ENCODE measurements at regions not wholly inside any gene's neighbourhood (a gene's known extent, or its start where the extent isn't known, plus 50 kb on each side); places are given as distances from the start of the nearest gene placed in this dataset.
A peak's percentile ranks its signal among the peaks of the same experiment; 100 is the strongest.

DNA sequence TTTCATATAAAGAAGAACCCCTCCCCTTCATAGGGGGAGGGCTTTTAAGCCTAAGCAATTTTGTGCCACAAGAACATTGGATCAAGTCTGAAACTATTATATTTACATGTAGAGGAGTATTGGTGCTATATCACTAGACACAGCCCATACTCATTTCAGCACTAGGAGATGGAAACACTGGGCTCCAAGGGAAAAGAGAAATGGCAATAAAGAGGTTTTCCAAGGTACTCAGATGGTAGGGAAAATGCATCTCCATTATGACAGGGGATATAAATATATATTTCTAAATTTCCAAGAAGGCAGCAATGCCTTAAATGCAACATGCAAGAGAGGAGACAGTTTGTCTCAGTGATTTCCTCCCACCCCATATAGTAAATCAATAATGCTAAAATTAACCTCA, 209.0 kb downstream of the RAB38 start:
- no peak overlapping the region for H3K4me3 ChIP-seq
- peaks cover 0 to 5% of the 10 kb centered on the region in 2 donors for H3K4me1 ChIP-seq (replicated peaks in 1 of 2)
- no peak for ATAC-seq (replicated peaks in 6 of 8)
- in situ Hi-C loops (cut with MboI; ENCODE audit: low pct_unique_long_range_greater_than_20kb in 2 of 9, low sequenced_read_pairs in 9 of 9, unreplicated experiment in 9 of 9) = no loop called here
- H3K27ac ChIP-seq = no peak overlapping the region

DNA sequence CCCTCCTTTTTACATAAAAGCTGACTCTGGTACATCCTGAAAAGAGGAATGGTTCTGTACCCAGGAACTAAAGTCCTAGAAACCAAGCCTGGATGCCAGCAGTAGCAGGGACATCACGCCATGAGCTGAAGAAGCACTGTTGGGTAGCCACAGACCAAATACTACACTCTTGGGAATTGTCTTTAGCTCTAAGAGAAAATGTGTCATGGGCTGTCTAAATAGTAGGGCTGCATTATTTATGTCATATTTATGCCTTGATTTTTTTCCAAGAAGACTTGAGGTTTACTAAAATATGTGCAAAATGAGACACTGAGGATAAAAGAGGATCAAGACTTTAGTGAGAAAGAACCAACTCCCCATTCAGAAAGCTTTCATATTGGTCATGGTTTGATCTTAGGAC, 213.6 kb downstream of the RAB38 start:
- Histone ChIP-seq H3K4me1 (replicated peaks in 1 of 2) (peaks cover 0 to 5% of the 10 kb centered on the region in 2 donors), H3K4me3 (no peak overlapping the region), H3K27ac (no peak overlapping the region)
- in situ Hi-C loops (cut with MboI; ENCODE audit: low pct_unique_long_range_greater_than_20kb in 2 of 9, low sequenced_read_pairs in 9 of 9, unreplicated experiment in 9 of 9) = no loop called here
- 0 to 100% (median 67%) methylated on average over 1 of the region's 1 CpG; no CpG with 5 or more reads in 5 of the 10 experiments for WGBS, 10 experiments
- ATAC-seq (replicated peaks in 6 of 8) = no peak

DNA sequence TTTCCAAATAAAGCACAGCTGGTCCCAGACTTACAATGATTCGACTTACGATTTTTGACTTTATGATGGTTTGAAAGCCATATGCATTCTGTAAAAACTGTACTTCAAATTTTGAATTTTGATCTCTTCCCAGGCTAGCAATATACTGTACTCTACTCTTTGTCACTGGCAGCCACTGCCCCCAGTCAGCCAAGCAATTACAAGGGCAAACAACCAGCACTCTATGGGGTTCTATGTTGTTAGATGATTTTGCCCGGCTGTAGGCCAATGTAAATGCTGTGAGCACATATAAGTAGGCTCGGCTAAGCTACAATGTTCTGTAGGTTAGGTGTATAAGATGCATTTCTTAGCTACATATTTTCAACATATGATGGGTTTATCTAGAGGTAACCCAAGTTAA, 217.3 kb downstream of the RAB38 start:
- H3K4me1 ChIP-seq (replicated peaks in 1 of 2) = no peaks in the 10 kb centered on the region
- 40 to 100% (median 86%) methylated on average over 1 to 4 of the region's 4 CpGs for WGBS, 10 experiments
- no peak for ATAC-seq (replicated peaks in 6 of 8)
- no peak overlapping the region for H3K4me3 ChIP-seq
- in situ Hi-C loops (cut with MboI; ENCODE audit: low pct_unique_long_range_greater_than_20kb in 2 of 9, low sequenced_read_pairs in 9 of 9, unreplicated experiment in 9 of 9) = no loop called here
- H3K27ac ChIP-seq = no peak overlapping the region

DNA sequence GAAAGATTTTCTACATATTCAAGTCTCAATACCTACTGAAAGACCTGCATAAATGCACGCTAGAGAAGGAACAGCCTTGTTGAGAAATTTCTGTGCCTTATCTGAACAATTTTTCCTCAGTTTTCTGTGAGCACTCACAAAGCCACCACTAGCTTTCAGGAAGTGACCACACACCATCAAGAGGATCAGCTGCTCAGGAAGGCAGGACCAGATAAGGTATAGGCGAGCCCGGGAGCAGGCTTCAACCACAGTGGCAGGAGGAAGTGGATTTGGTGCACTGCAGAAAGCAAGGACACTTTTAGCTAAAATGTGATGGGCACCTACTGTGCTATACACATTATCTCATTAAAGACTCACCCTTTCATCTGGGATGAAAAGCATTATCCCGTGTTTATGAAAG, 220.8 kb downstream of the RAB38 start:
- Histone ChIP-seq H3K4me3 (no peak overlapping the region), H3K27ac (no peak overlapping the region), H3K4me1 (replicated peaks in 1 of 2) (no peaks in the 10 kb centered on the region)
- ATAC-seq (replicated peaks in 6 of 8) = no peak
- in situ Hi-C loops (cut with MboI; ENCODE audit: low pct_unique_long_range_greater_than_20kb in 2 of 9, low sequenced_read_pairs in 9 of 9, unreplicated experiment in 9 of 9) = no loop called here
- 35 to 96% (median 93%) methylated on average over 3 to 4 of the region's 4 CpGs; no CpG with 5 or more reads in 4 of the 10 experiments for WGBS, 10 experiments

DNA sequence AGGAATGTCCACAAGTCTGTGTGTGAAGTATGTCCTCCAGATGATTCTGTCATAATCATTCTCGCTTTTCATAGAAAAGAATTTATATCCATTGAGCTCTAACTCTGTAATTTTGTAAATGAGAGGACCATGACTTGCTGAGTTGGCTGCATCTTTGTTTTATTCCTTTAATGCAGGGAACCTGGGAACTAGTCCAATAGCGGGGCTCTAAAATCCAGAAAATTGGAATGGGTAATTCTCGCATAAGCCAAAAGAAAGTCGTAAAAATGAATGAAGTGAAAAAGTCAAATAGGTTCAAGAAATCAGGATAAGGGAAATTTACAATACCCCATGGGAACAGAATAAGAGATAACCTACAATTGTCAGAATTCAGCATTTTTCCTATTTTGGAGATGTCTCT, 232.5 kb downstream of the RAB38 start:
- Histone ChIP-seq H3K4me1 (replicated peaks in 1 of 2) (no peaks in the 10 kb centered on the region), H3K4me3 (no peak overlapping the region), H3K27ac (no peak overlapping the region)
- no peak for ATAC-seq (replicated peaks in 6 of 8)
- in situ Hi-C loops (cut with MboI; ENCODE audit: low pct_unique_long_range_greater_than_20kb in 2 of 9, low sequenced_read_pairs in 9 of 9, unreplicated experiment in 9 of 9) = no loop called here
- 13 to 97% (median 71%) methylated on average over 3 to 4 of the region's 4 CpGs; no CpG with 5 or more reads in 2 of the 10 experiments for WGBS, 10 experiments

DNA sequence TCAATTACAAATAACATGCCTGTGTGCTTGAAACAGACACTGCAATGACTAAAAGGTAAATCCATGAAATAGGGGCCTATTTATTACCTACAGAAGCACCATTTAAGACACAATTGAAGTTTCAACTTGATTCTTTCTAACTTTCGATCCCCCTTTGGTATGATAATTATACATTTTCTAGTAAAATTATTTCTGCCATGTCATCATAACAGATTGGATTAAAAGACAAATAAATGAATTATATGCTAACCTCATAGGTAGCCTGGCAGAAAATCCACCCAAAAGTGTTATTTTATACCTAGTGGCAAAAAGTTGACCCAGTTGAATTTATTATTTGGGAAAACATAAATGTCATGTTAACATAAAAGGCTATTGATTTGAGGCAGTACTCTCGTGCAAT, 241.1 kb downstream of the RAB38 start:
- in situ Hi-C loops (cut with MboI; ENCODE audit: low pct_unique_long_range_greater_than_20kb in 2 of 9, low sequenced_read_pairs in 9 of 9, unreplicated experiment in 9 of 9) = no loop called here
- WGBS, 10 experiments = 12 to 100% (median 70%) methylated on average over 1 to 2 of the region's 2 CpGs
- ATAC-seq (replicated peaks in 6 of 8) = no peak
- no peak overlapping the region for H3K27ac ChIP-seq
- H3K4me3 ChIP-seq = no peak overlapping the region
- no peaks in the 10 kb centered on the region for H3K4me1 ChIP-seq (replicated peaks in 1 of 2)

DNA sequence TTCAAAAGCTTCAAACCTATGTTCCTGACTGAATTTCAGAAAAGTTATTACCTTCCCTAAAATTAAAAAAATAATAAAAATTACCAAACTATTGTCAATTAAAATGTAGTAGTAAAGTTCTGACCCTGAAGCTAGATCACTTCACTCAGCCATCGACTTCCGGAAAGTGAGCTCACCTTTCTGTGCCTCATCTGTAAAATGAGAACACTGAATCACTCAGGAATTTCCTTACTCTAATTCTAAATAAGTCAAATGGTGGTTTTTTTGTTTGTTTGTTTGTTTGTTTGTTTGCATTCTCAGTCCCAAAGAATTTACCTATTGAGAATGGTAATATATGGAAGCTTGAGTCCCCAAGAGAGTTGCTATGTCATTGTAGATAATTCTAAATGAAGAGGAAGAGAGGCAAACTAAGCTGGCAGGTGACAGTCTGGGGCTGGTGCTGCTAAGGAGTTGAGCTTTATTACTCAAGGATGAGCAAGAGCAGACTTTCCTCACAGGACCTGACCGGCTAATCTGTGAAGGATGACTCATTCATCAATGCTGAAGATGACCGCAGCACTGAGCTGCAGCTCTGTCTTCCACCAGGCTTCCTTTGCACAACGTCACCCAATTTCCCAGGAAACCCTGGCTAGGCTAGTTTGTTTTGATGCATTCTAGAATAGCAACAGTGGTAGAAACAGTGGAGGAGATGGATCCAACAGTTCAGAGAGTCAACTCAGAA, 248.8 kb downstream of the RAB38 start:
- Histone ChIP-seq H3K27ac (no peak overlapping the region), H3K4me1 (replicated peaks in 1 of 2) (peaks cover 0 to 5% of the 10 kb centered on the region in 2 donors), H3K4me3 (no peak overlapping the region)
- 22 to 94% (median 81%) methylated on average over 2 to 5 of the region's 5 CpGs; no CpG with 5 or more reads in 1 of the 10 experiments for WGBS, 10 experiments
- peak in 7 of 8 experiments; percentile 80 to 100 (median 95) for ATAC-seq (replicated peaks in 6 of 8)
- in situ Hi-C loops (cut with MboI; ENCODE audit: low pct_unique_long_range_greater_than_20kb in 2 of 9, low sequenced_read_pairs in 9 of 9, unreplicated experiment in 9 of 9) = no loop called here

DNA sequence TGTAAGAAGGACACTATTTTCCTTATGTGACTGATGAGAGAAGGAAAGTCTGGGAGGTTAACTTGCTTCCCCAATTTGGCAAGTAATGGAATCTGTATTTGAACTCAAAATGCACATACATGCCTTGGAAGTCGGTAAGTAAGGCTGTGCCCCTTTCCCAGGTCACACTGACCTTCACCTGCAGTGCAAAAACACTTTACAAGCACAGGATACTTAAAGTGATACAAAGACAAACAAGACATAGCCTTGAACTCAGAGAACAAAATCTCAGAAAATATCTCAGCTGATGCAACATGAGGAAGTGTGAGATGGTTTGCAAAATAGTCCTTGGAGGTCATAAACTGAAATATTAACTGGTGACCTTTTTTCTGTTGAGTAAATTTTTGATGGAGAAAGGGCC, 251.1 kb downstream of the RAB38 start:
- Histone ChIP-seq H3K4me1 (replicated peaks in 1 of 2) (peaks cover 0 to 5% of the 10 kb centered on the region in 2 donors), H3K27ac (no peak overlapping the region), H3K4me3 (no peak overlapping the region)
- ATAC-seq (replicated peaks in 6 of 8) = no peak
- in situ Hi-C loops (cut with MboI; ENCODE audit: low pct_unique_long_range_greater_than_20kb in 2 of 9, low sequenced_read_pairs in 9 of 9, unreplicated experiment in 9 of 9) = no loop called here
- 0 to 67% (median 34%) methylated on average over 1 of the region's 1 CpG; no CpG with 5 or more reads in 2 of the 10 experiments for WGBS, 10 experiments

DNA sequence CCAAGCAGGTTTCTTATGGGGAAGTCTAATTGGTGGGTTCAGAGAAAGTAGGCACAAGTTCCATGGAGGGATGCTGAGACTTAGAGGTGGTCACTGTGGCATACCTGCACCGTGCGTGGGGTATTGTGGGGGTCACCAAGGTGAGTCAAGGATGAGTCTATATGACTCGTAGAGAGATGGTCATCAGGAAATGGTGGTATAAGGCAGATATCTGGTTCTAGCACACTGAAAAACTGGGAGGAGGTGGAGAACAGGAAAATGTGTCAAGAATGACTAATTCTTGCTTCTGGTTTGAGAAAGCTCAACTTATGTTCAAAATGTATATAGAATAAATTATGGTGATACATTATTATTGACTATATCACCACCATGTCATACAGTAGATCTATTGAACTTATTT, 258.1 kb downstream of the RAB38 start:
- H3K4me1 ChIP-seq (replicated peaks in 1 of 2) = no peaks in the 10 kb centered on the region
- WGBS, 10 experiments = 0 to 100% (median 25%) methylated on average over 2 to 3 of the region's 3 CpGs; no CpG with 5 or more reads in 5 of the 10 experiments
- ATAC-seq (replicated peaks in 6 of 8) = no peak
- H3K4me3 ChIP-seq = no peak overlapping the region
- H3K27ac ChIP-seq = no peak overlapping the region
- in situ Hi-C loops (cut with MboI; ENCODE audit: low pct_unique_long_range_greater_than_20kb in 2 of 9, low sequenced_read_pairs in 9 of 9, unreplicated experiment in 9 of 9) = no loop called here

DNA sequence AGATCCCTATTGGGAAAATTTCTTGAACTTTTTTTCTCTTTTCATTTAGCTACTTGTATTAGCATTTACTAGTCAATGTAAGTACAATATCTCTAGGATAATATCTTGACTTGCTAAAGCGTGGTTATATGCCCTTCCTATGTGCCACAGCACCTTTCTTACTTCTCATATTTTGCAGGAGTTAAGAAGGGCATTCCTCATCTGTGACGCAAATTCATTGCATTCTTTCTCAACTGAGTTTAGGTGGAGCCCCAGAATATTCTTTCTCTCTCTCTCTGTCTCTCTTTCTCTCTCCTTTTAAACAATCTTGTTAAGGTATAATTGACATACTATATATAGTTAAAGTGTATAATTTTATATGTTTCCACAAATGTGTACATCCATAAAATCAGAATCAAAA, 266.1 kb downstream of the RAB38 start:
- ATAC-seq (replicated peaks in 6 of 8) = peak in 1 of 8 experiments; percentile 78
- no peak overlapping the region for H3K4me3 ChIP-seq
- no peak overlapping the region for H3K27ac ChIP-seq
- in situ Hi-C loops (cut with MboI; ENCODE audit: low pct_unique_long_range_greater_than_20kb in 2 of 9, low sequenced_read_pairs in 9 of 9, unreplicated experiment in 9 of 9) = no loop called here
- WGBS, 10 experiments = 8 to 100% (median 86%) methylated on average over 1 to 2 of the region's 2 CpGs
- H3K4me1 ChIP-seq (replicated peaks in 1 of 2) = no peaks in the 10 kb centered on the region

DNA sequence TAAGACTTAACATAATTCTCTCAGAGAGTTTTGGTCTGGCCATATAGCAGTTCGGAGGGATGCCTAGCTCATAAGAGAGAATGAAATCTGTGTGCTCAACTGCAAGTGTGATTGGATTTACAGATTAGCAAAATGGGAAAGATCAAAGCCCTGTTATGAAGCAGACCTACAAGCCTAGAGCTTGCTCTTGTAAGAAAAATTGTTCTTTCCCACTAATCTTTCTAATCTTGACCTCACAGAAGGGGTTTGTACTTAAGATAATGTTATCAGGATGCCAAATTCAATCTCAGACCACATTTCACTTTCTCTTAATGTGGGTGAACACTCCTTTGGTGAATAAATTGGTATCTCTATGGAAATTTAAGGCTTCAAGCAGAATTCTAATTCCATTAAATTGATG, 267.2 kb downstream of the RAB38 start:
- H3K4me3 ChIP-seq = no peak overlapping the region
- no peak for ATAC-seq (replicated peaks in 6 of 8)
- no peak overlapping the region for H3K27ac ChIP-seq
- H3K4me1 ChIP-seq (replicated peaks in 1 of 2) = no peaks in the 10 kb centered on the region
- in situ Hi-C loops (cut with MboI; ENCODE audit: low pct_unique_long_range_greater_than_20kb in 2 of 9, low sequenced_read_pairs in 9 of 9, unreplicated experiment in 9 of 9) = no loop called here
- WGBS, 10 experiments = 22 to 100% (median 83%) methylated on average over 1 of the region's 1 CpG; no CpG with 5 or more reads in 1 of the 10 experiments

DNA sequence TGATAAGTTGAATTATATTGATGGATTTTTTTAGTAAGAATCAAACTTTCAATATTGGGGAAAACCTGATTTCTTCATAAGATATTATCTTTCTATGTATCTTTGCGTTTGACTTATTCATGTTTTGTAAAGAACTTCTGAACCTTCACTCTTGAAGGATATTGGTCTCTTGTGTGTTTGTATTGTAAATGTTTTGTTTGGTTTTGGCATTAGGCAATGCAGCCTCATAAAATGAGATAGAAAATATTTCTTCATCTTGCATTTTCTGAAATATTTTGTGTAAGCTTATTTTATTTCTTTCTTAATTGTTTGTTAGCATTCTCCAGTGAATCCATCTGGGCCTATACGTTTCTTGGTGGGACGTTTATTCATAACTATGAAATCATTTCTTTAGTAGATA, 271.9 kb downstream of the RAB38 start:
- in situ Hi-C loops (cut with MboI; ENCODE audit: low pct_unique_long_range_greater_than_20kb in 2 of 9, low sequenced_read_pairs in 9 of 9, unreplicated experiment in 9 of 9) = no loop called here
- WGBS, 10 experiments = 23 to 100% (median 61%) methylated on average over 1 to 3 of the region's 3 CpGs
- no peak overlapping the region for H3K27ac ChIP-seq
- no peak overlapping the region for H3K4me3 ChIP-seq
- peaks cover 4 to 6% of the 10 kb centered on the region in 2 donors for H3K4me1 ChIP-seq (replicated peaks in 1 of 2)
- no peak for ATAC-seq (replicated peaks in 6 of 8)

DNA sequence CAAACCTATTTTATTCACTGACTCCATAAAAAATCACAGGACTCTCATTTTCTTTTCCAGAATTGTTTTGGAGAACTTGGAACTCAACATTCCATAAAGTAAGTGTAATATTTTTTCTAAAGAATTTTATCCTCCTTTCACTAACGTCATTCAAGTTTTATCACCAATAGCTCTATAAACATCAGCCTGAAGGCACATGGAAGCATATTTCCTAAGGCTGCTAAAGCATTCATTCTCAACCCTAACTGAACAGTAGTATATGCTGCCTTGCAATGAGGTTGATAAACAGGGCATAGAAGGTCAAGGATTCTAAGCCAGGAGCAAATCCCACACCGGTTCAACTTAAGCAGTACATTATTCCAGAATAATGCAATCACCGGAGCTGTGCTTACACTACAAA, 273.9 kb downstream of the RAB38 start:
- 7 to 90% (median 72%) methylated on average over 1 to 3 of the region's 3 CpGs; no CpG with 5 or more reads in 1 of the 10 experiments for WGBS, 10 experiments
- in situ Hi-C loops (cut with MboI; ENCODE audit: low pct_unique_long_range_greater_than_20kb in 2 of 9, low sequenced_read_pairs in 9 of 9, unreplicated experiment in 9 of 9) = no loop called here
- Histone ChIP-seq H3K4me1 (replicated peaks in 1 of 2) (peaks cover 4 to 6% of the 10 kb centered on the region in 2 donors), H3K27ac (no peak overlapping the region), H3K4me3 (no peak overlapping the region)
- ATAC-seq (replicated peaks in 6 of 8) = no peak

DNA sequence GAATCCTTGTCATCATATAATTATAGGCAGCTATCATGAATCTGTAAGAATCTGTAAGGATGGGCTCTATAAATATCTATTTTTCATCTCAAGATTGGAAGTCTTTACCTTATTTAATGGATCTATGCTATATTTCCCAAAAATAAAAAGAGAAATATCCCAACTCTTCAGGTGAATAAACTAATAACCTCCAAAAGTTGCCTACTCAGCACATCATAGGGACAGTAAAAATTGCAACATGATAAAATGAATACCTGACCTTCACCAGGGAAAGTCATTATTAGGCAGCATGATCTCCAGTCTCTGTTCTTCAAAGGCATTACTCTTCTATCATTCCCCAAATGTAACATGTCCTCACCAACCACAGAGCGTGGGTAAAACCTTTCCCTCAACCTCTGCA, 277.3 kb downstream of the RAB38 start:
- ATAC-seq (replicated peaks in 6 of 8) = no peak
- H3K27ac ChIP-seq = no peak overlapping the region
- 14 to 100% (median 89%) methylated on average over 1 of the region's 1 CpG; no CpG with 5 or more reads in 5 of the 10 experiments for WGBS, 10 experiments
- no peak overlapping the region for H3K4me3 ChIP-seq
- in situ Hi-C loops (cut with MboI; ENCODE audit: low pct_unique_long_range_greater_than_20kb in 2 of 9, low sequenced_read_pairs in 9 of 9, unreplicated experiment in 9 of 9) = loop anchor here in 1 of 9 experiments (25.0 kb wide), 1 partner anchor 639 kb away; no protein-coding TSS in a partner anchor
- peaks cover 4 to 6% of the 10 kb centered on the region in 2 donors for H3K4me1 ChIP-seq (replicated peaks in 1 of 2)

Data from motor neuron (in vitro differentiated cells).